ENCODE measurements at regions not wholly inside any gene's neighbourhood (a gene's known extent, or its start where the extent isn't known, plus 50 kb on each side); places are given as distances from the start of the nearest gene placed in this dataset.

DNA sequence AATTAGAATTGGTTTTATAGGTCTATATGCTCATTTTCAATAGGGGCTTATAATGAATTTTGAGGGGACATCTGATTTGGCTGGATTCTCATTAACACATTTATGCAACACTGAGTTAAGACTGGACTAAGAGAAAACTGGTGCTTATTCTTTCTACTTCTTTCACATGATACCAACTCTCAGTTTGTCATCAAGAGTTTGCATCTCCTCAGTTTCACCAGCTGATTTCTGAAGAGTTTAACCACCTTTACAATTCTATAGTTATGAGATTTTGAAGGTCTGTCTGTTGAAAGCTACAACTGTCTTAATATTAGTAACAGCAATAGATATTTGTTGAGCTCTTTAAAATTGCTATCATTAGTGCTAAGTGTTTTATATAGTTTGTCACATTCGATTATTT lies 867.0 kb upstream of the SORCS1 start:
- TF ChIP-seq, protein P1, sequence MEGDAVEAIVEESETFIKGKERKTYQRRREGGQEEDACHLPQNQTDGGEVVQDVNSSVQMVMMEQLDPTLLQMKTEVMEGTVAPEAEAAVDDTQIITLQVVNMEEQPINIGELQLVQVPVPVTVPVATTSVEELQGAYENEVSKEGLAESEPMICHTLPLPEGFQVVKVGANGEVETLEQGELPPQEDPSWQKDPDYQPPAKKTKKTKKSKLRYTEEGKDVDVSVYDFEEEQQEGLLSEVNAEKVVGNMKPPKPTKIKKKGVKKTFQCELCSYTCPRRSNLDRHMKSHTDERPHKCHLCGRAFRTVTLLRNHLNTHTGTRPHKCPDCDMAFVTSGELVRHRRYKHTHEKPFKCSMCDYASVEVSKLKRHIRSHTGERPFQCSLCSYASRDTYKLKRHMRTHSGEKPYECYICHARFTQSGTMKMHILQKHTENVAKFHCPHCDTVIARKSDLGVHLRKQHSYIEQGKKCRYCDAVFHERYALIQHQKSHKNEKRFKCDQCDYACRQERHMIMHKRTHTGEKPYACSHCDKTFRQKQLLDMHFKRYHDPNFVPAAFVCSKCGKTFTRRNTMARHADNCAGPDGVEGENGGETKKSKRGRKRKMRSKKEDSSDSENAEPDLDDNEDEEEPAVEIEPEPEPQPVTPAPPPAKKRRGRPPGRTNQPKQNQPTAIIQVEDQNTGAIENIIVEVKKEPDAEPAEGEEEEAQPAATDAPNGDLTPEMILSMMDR (IDR thresholded peaks at IDR 0.05; ENCODE audit: borderline replicate concordance, extremely low read depth, insufficient read depth), result no peak
- FAIRE-seq, result no peak

DNA sequence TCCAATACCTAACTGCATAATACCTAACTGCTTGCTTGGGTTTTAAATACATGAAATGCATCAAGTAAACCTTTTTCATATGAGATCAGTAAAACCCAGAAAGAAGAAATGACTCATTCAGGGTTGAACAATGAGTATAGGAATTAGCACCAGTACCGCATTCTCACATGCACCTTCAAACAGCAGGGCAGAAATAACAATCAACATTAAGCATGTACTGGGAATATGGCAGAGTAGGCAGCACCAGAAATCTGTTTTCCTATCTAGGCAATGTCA lies 850.3 kb upstream of the SORCS1 start:
- no peak for FAIRE-seq
- no peaks in the 10 kb centered on the region for H3K27me3 ChIP-seq (ENCODE audit: control insufficient read depth, insufficient read depth, low read length)
- H3K4me3 ChIP-seq (ENCODE audit: low read length in 3 of 3), result no peak overlapping the region
- no peak overlapping the region for H3K27ac ChIP-seq (ENCODE audit: low read depth in 2 of 2, low read length in 2 of 2)
- H3K36me3 ChIP-seq (ENCODE audit: control insufficient read depth in 2 of 3, insufficient read depth in 3 of 3, low read length in 3 of 3), result no peaks in the 10 kb centered on the region
- TF ChIP-seq, protein P1 (IDR thresholded peaks at IDR 0.05; ENCODE audit: borderline replicate concordance, extremely low read depth, insufficient read depth), result no peak
- DNase-seq, result no peak
- no peaks in the 10 kb centered on the region for H3K4me1 ChIP-seq (ENCODE audit: control insufficient read depth in 2 of 3, insufficient read depth in 2 of 3, low read depth in 1 of 3, low read length in 3 of 3)
- intact Hi-C loops (cut with DNase I), result no loop called here
- no peaks in the 10 kb centered on the region for H3K9me3 ChIP-seq (ENCODE audit: control insufficient read depth in 2 of 3, insufficient read depth in 1 of 3, low read length in 3 of 3)
- no peak overlapping the region for H3K9ac ChIP-seq (ENCODE audit: low read length in 3 of 3)

More for the DNA sequence above, 867.0 kb upstream of the SORCS1 start:
- Histone ChIP-seq H3K36me3 (ENCODE audit: control insufficient read depth in 2 of 3, insufficient read depth in 3 of 3, low read length in 3 of 3) (no peaks in the 10 kb centered on the region), H3K4me1 (ENCODE audit: control insufficient read depth in 2 of 3, insufficient read depth in 2 of 3, low read depth in 1 of 3, low read length in 3 of 3) (no peaks in the 10 kb centered on the region), H3K4me3 (ENCODE audit: low read length in 3 of 3) (no peak overlapping the region), H3K9me3 (ENCODE audit: control insufficient read depth in 2 of 3, insufficient read depth in 1 of 3, low read length in 3 of 3) (no peaks in the 10 kb centered on the region), H3K27ac (ENCODE audit: low read depth in 2 of 2, low read length in 2 of 2) (no peak overlapping the region), H3K27me3 (ENCODE audit: control insufficient read depth, insufficient read depth, low read length) (no peaks in the 10 kb centered on the region), H3K9ac (ENCODE audit: low read length in 3 of 3) (no peak overlapping the region)
- intact Hi-C loops (cut with DNase I), result no loop called here
- DNase-seq, result no peak

DNA sequence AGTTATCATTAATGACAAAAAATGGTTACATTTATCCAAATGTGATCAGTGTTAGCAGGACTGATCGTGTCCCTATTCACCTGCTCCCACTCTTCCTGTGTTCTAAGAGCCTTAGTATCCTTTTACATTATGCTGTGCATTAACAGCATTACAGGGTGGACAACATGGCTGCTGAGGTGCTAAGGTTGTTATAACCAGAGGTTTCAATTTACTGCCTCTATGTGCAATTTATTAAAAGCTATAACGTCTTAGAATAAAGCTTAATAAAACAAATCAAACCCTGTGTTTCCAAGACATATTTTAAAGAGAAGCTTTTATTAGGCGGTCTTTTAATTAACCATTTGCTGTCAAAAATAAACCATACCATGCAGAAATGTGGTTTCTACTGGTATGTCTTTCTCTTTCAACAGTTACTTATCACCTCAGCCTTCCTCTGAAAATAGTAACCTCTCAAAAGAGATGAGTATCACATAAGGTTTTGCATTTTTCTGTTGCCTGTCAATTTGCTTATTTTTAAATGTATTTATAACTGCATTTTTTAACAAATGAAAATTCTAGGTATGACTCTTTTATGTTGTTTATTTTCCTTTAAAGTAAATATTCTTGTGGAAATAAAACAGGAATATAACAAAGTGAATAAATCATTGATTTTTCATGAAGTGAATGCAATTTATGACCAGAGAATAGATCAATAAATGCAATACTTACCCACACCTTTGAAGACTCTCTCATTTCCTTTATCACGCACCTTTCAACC lies 849.8 kb upstream of the SORCS1 start:
- H3K4me3 ChIP-seq (ENCODE audit: low read length in 3 of 3), result no peak overlapping the region
- peak; percentile 29 for FAIRE-seq
- no peak for DNase-seq
- intact Hi-C loops (cut with DNase I), result no loop called here
- no peaks in the 10 kb centered on the region for H3K9me3 ChIP-seq (ENCODE audit: control insufficient read depth in 2 of 3, insufficient read depth in 1 of 3, low read length in 3 of 3)
- H3K27ac ChIP-seq (ENCODE audit: low read depth in 2 of 2, low read length in 2 of 2), result no peak overlapping the region
- no peak overlapping the region for H3K9ac ChIP-seq (ENCODE audit: low read length in 3 of 3)
- H3K4me1 ChIP-seq (ENCODE audit: control insufficient read depth in 2 of 3, insufficient read depth in 2 of 3, low read depth in 1 of 3, low read length in 3 of 3), result no peaks in the 10 kb centered on the region
- H3K27me3 ChIP-seq (ENCODE audit: control insufficient read depth, insufficient read depth, low read length), result no peaks in the 10 kb centered on the region
- TF ChIP-seq, protein P1 (IDR thresholded peaks at IDR 0.05; ENCODE audit: borderline replicate concordance, extremely low read depth, insufficient read depth), result no peak
- no peaks in the 10 kb centered on the region for H3K36me3 ChIP-seq (ENCODE audit: control insufficient read depth in 2 of 3, insufficient read depth in 3 of 3, low read length in 3 of 3)

DNA sequence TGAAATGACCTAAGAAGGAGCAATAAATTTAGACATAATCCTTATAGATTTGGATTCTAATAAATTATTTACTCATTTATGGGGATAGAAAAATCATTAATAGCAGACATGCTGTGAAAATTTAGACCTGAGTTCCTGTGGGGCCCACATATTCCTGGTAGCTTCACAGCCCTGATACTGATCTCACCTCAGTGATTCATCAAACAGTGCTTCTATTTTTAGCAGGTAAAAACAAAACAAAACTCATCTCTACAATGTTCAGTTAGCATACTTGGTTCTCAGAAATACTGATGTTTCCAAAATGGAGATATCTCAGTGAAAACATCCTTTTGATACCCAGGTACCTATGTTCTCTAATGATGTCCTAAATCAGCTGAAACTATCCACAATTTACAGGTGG lies 841.1 kb upstream of the SORCS1 start:
- Histone ChIP-seq H3K36me3 (ENCODE audit: control insufficient read depth in 2 of 3, insufficient read depth in 3 of 3, low read length in 3 of 3) (no peaks in the 10 kb centered on the region), H3K4me1 (ENCODE audit: control insufficient read depth in 2 of 3, insufficient read depth in 2 of 3, low read depth in 1 of 3, low read length in 3 of 3) (no peaks in the 10 kb centered on the region), H3K4me3 (ENCODE audit: low read length in 3 of 3) (no peak overlapping the region), H3K9me3 (ENCODE audit: control insufficient read depth in 2 of 3, insufficient read depth in 1 of 3, low read length in 3 of 3) (no peaks in the 10 kb centered on the region), H3K27me3 (ENCODE audit: control insufficient read depth, insufficient read depth, low read length) (no peaks in the 10 kb centered on the region), H3K9ac (ENCODE audit: low read length in 3 of 3) (no peak overlapping the region), H3K27ac (ENCODE audit: low read depth in 2 of 2, low read length in 2 of 2) (no peak overlapping the region)
- DNase-seq, result no peak
- FAIRE-seq, result no peak
- TF ChIP-seq, protein P1 (IDR thresholded peaks at IDR 0.05; ENCODE audit: borderline replicate concordance, extremely low read depth, insufficient read depth), result no peak
- intact Hi-C loops (cut with DNase I), result no loop called here

Measured in kidney (tissue), 13 donors.